ENCODE measurements at regions not wholly inside any gene's neighbourhood (a gene's known extent, or its start where the extent isn't known, plus 50 kb on each side); places are given as distances from the start of the nearest gene placed in this dataset.

GRCh38 chr15:85277847-85278370 lies 102.5 kb upstream of the AKAP13 start:
- H3K36me3 ChIP-seq (replicated peaks; ENCODE audit: insufficient read depth, low read length): no peaks in the 10 kb centered on the region
- TF ChIP-seq EZH2 (optimal IDR thresholded peaks at IDR 0.05; ENCODE audit: low read depth, low read length): no peak
- TF ChIP-seq EZH2phosphoT487 (IDR thresholded peaks at IDR 0.05; ENCODE audit: low read length): no peak
- TF ChIP-seq CTCF (IDR thresholded peaks at IDR 0.05; ENCODE audit: low read length): no peak
- H3K4me2 ChIP-seq (ENCODE audit: low read depth, low read length): no peak overlapping the region
- H2AFZ ChIP-seq (ENCODE audit: low read length): no peak overlapping the region
- no peaks in the 10 kb centered on the region for H3K27me3 ChIP-seq (replicated peaks; ENCODE audit: insufficient read depth, low read length)
- no peak overlapping the region for H3K9ac ChIP-seq (ENCODE audit: low read length)
- no peak overlapping the region for H3K4me3 ChIP-seq (ENCODE audit: low read length)
- no peak for DNase-seq
- H3K4me1 ChIP-seq (ENCODE audit: low read length): peaks cover 5% of the 10 kb centered on the region; the same call in 1 of the 2 replicates
- H3F3A ChIP-seq (ENCODE audit: insufficient read depth, low read length): no peaks in the 10 kb centered on the region
- no peaks in the 10 kb centered on the region for H3K9me3 ChIP-seq (replicated peaks; ENCODE audit: insufficient read depth, low read length)
- H3K27ac ChIP-seq (ENCODE audit: low read length): no peak overlapping the region
- no peaks in the 10 kb centered on the region for H3K79me2 ChIP-seq (ENCODE audit: low read length)
- H4K20me1 ChIP-seq (ENCODE audit: insufficient read depth, low read length): no peaks in the 10 kb centered on the region
- H3K9me2 ChIP-seq (replicated peaks; ENCODE audit: insufficient read depth, low read length): no peaks in the 10 kb centered on the region

- H3K4me2 ChIP-seq (ENCODE audit: low read depth, low read length): no peak overlapping the region
- H3K9me2 ChIP-seq (replicated peaks; ENCODE audit: insufficient read depth, low read length): no peaks in the 10 kb centered on the region
- H3K79me2 ChIP-seq (ENCODE audit: low read length): no peaks in the 10 kb centered on the region
- peak; percentile 29 for DNase-seq
- H3F3A ChIP-seq (ENCODE audit: insufficient read depth, low read length): 0 out of 2 replicates have a peak, but pooled peaks cover 3% of the 10 kb centered on the region
- H3K27me3 ChIP-seq (replicated peaks; ENCODE audit: insufficient read depth, low read length): no peaks in the 10 kb centered on the region
- TF ChIP-seq EZH2phosphoT487 (IDR thresholded peaks at IDR 0.05; ENCODE audit: low read length): no peak
- TF ChIP-seq EZH2 (optimal IDR thresholded peaks at IDR 0.05; ENCODE audit: low read depth, low read length): no peak
- no peak overlapping the region for H3K9ac ChIP-seq (ENCODE audit: low read length)
- H3K9me3 ChIP-seq (replicated peaks; ENCODE audit: insufficient read depth, low read length): no peaks in the 10 kb centered on the region
- no peaks in the 10 kb centered on the region for H4K20me1 ChIP-seq (ENCODE audit: insufficient read depth, low read length)
- H3K4me3 ChIP-seq (ENCODE audit: low read length): no peak overlapping the region
- no peak overlapping the region for H2AFZ ChIP-seq (ENCODE audit: low read length)
- peaks cover 7% of the 10 kb centered on the region; the same call in 1 of the 2 replicates for H3K4me1 ChIP-seq (ENCODE audit: low read length)
- no peak overlapping the region for H3K27ac ChIP-seq (ENCODE audit: low read length)
- H3K36me3 ChIP-seq (replicated peaks; ENCODE audit: insufficient read depth, low read length): no peaks in the 10 kb centered on the region
Measured at GRCh38 chr15:85280203-85280602, 100.2 kb upstream of the AKAP13 start.

- H3K27ac ChIP-seq (ENCODE audit: low read length): no peak overlapping the region
- DNase-seq: no peak
- peaks cover 7% of the 10 kb centered on the region; the same call in 1 of the 2 replicates for H3K4me1 ChIP-seq (ENCODE audit: low read length)
- H3K27me3 ChIP-seq (replicated peaks; ENCODE audit: insufficient read depth, low read length): no peaks in the 10 kb centered on the region
- H3K36me3 ChIP-seq (replicated peaks; ENCODE audit: insufficient read depth, low read length): no peaks in the 10 kb centered on the region
- no peaks in the 10 kb centered on the region for H3K79me2 ChIP-seq (ENCODE audit: low read length)
- no peak overlapping the region for H3K4me2 ChIP-seq (ENCODE audit: low read depth, low read length)
- TF ChIP-seq EZH2 (optimal IDR thresholded peaks at IDR 0.05; ENCODE audit: low read depth, low read length): no peak
- TF ChIP-seq EZH2phosphoT487 (IDR thresholded peaks at IDR 0.05; ENCODE audit: low read length): no peak
- no peak for TF ChIP-seq CTCF (IDR thresholded peaks at IDR 0.05; ENCODE audit: low read length)
- no peak overlapping the region for H2AFZ ChIP-seq (ENCODE audit: low read length)
- no peaks in the 10 kb centered on the region for H3K9me3 ChIP-seq (replicated peaks; ENCODE audit: insufficient read depth, low read length)
- no peaks in the 10 kb centered on the region for H4K20me1 ChIP-seq (ENCODE audit: insufficient read depth, low read length)
- no peaks in the 10 kb centered on the region for H3K9me2 ChIP-seq (replicated peaks; ENCODE audit: insufficient read depth, low read length)
- no peak overlapping the region for H3K9ac ChIP-seq (ENCODE audit: low read length)
- no peak overlapping the region for H3K4me3 ChIP-seq (ENCODE audit: low read length)
- H3F3A ChIP-seq (ENCODE audit: insufficient read depth, low read length): 0 out of 2 replicates have a peak, but pooled peaks cover 3% of the 10 kb centered on the region
Measured at GRCh38 chr15:85281293-85281882, 99.0 kb upstream of the AKAP13 start.
